Thyroid gland (tissue), 4 donors: ENCODE measurements at regions not wholly inside any gene's neighbourhood (a gene's known extent, or its start where the extent isn't known, plus 50 kb on each side); places are given as distances from the start of the nearest gene placed in this dataset.

Experiments
- DNase-seq, 2 donors: peaks; one replicate each; pipeline ENCODE4 v3.0.0-alpha.2; 2019
- H3K27ac ChIP-seq, 3 donors: fragments of 200-600 bp; sonication (generic); 1 replicate in 2 of 3; 2 replicates in 1 of 3; pipeline ENCODE4 v1.5.1; 2016 to 2019; ENCODE audit warnings: mild to moderate bottlenecking in 1 of 3, moderate library complexity in 1 of 3
- H3K27me3 ChIP-seq: fragments of 200-600 bp; sonication (generic); one replicate; pipeline ENCODE4 v1.5.1; 2019
- H3K36me3 ChIP-seq, 2 donors: fragments of 200-600 bp; sonication (generic); one replicate each; pipeline ENCODE4 v1.5.1; 2016 to 2019
- H3K4me1 ChIP-seq, 2 donors: fragments of 200-600 bp; sonication (generic); one replicate each; pipeline ENCODE4 v1.5.1; 2017 to 2019
- H3K4me3 ChIP-seq, 3 donors: fragments of 200-600 bp; sonication (generic); replicated peaks in 1 of 3; 1 replicate in 2 of 3; 2 replicates in 1 of 3; pipeline ENCODE4 v1.5.1; 2016; ENCODE audit warnings: mild to moderate bottlenecking in 1 of 3
- H3K9me3 ChIP-seq: fragments of 200-600 bp; sonication (generic); one replicate; pipeline ENCODE4 v1.5.1; 2017
- CTCF ChIP-seq, 6 experiments: fragments of 200-600 bp in 3 of 6; fragments of 450-650 bp in 3 of 6; sonication (generic) in 3 of 6; IDR thresholded peaks; one replicate each; pipeline ENCODE4 v1.5.1; 2016 to 2019; ENCODE audit warnings: antibody characterized with exemption in 6 of 6, mild to moderate bottlenecking in 2 of 6, inconsistent platforms in 1 of 6, moderate library complexity in 1 of 6
- POLR2A ChIP-seq, 2 donors: fragments of 450-650 bp; IDR thresholded peaks; one replicate each; pipeline ENCODE4 v1.6.1; 2017; ENCODE audit warnings: antibody characterized with exemption in 2 of 2, mild to moderate bottlenecking in 2 of 2, moderate library complexity in 1 of 2
- WGBS, 2 donors: methylation state at CpG; one replicate each; pipeline ENCODE4 v1.1.5; 2017; 5-methylcytosine and 5-hydroxymethylcytosine counted together
- intact Hi-C: fragments of 100-400 bp; cut with DNase I; formaldehyde crosslinking; loops from one replicate; pipeline ENCODE4 v1.15.1; 2023

GRCh38 chr2:154589514-154589913 lies 109.0 kb upstream of the KCNJ3 start:
- no peaks in the 10 kb centered on the region for H3K9me3 ChIP-seq
- H3K27ac ChIP-seq: no peak overlapping the region
- no peak overlapping the region for H3K4me3 ChIP-seq
- H3K27me3 ChIP-seq: no peaks in the 10 kb centered on the region
- H3K4me1 ChIP-seq: no peaks in the 10 kb centered on the region
- intact Hi-C loops: no loop called here
- no peak for DNase-seq
- no peak for TF ChIP-seq CTCF (IDR thresholded peaks at IDR 0.05)
- TF ChIP-seq POLR2A (IDR thresholded peaks at IDR 0.05): no peak
- no peaks in the 10 kb centered on the region for H3K36me3 ChIP-seq

GRCh38 chr2:154591294-154591820 lies 107.1 kb upstream of the KCNJ3 start:
- H3K27ac ChIP-seq: no peak overlapping the region
- H3K9me3 ChIP-seq: no peaks in the 10 kb centered on the region
- intact Hi-C loops: no loop called here
- DNase-seq: no peak
- no peak overlapping the region for H3K4me3 ChIP-seq
- TF ChIP-seq CTCF (IDR thresholded peaks at IDR 0.05) (no peak), POLR2A (IDR thresholded peaks at IDR 0.05) (no peak)
- H3K27me3 ChIP-seq: no peaks in the 10 kb centered on the region
- 57 to 58% methylated on average over 2 of the region's 2 CpGs for WGBS, 2 donors
- no peaks in the 10 kb centered on the region for H3K4me1 ChIP-seq
- no peaks in the 10 kb centered on the region for H3K36me3 ChIP-seq

GRCh38 chr2:154599189-154599588 lies 99.3 kb upstream of the KCNJ3 start:
- TF ChIP-seq POLR2A (IDR thresholded peaks at IDR 0.05) (no peak), CTCF (IDR thresholded peaks at IDR 0.05) (no peak)
- H3K9me3 ChIP-seq: no peaks in the 10 kb centered on the region
- H3K4me3 ChIP-seq: no peak overlapping the region
- no peaks in the 10 kb centered on the region for H3K27me3 ChIP-seq
- no peak overlapping the region for H3K27ac ChIP-seq
- H3K36me3 ChIP-seq: no peaks in the 10 kb centered on the region
- intact Hi-C loops: no loop called here
- no peak for DNase-seq
- WGBS, 2 donors: 87 to 88% methylated on average over 3 of the region's 3 CpGs
- no peaks in the 10 kb centered on the region for H3K4me1 ChIP-seq

GRCh38 chr2:154600927-154601494 lies 97.5 kb upstream of the KCNJ3 start:
- TF ChIP-seq POLR2A (IDR thresholded peaks at IDR 0.05) (no peak), CTCF (IDR thresholded peaks at IDR 0.05) (no peak)
- Histone ChIP-seq H3K9me3 (no peaks in the 10 kb centered on the region), H3K4me1 (no peaks in the 10 kb centered on the region), H3K27me3 (no peaks in the 10 kb centered on the region), H3K36me3 (no peaks in the 10 kb centered on the region), H3K27ac (no peak overlapping the region), H3K4me3 (no peak overlapping the region)
- intact Hi-C loops: no loop called here
- no peak for DNase-seq
- 91 to 96% methylated on average over 4 of the region's 4 CpGs for WGBS, 2 donors

GRCh38 chr2:154603682-154604081 lies 94.8 kb upstream of the KCNJ3 start:
- no peak overlapping the region for H3K4me3 ChIP-seq
- H3K36me3 ChIP-seq: no peaks in the 10 kb centered on the region
- no peaks in the 10 kb centered on the region for H3K4me1 ChIP-seq
- TF ChIP-seq CTCF (IDR thresholded peaks at IDR 0.05) (no peak), POLR2A (IDR thresholded peaks at IDR 0.05) (no peak)
- no peaks in the 10 kb centered on the region for H3K9me3 ChIP-seq
- H3K27ac ChIP-seq: no peak overlapping the region
- no peaks in the 10 kb centered on the region for H3K27me3 ChIP-seq
- no peak for DNase-seq
- intact Hi-C loops: no loop called here
